Erythroblast (primary cell): ENCODE measurements at regions not wholly inside any gene's neighbourhood (a gene's known extent, or its start where the extent isn't known, plus 50 kb on each side); places are given as distances from the start of the nearest gene placed in this dataset.

Experiments used
- GATA1 ChIP-seq: IDR thresholded peaks from 2 replicates; pipeline ENCODE4 v1.6.1; 2011; ENCODE audit warnings: low read depth, mild to moderate bottlenecking, control low read depth, low read length, moderate library complexity
- POLR2A ChIP-seq: IDR thresholded peaks from 2 replicates; pipeline ENCODE4 v1.6.1; 2011; ENCODE audit warnings: mild to moderate bottlenecking, low read length

DNA sequence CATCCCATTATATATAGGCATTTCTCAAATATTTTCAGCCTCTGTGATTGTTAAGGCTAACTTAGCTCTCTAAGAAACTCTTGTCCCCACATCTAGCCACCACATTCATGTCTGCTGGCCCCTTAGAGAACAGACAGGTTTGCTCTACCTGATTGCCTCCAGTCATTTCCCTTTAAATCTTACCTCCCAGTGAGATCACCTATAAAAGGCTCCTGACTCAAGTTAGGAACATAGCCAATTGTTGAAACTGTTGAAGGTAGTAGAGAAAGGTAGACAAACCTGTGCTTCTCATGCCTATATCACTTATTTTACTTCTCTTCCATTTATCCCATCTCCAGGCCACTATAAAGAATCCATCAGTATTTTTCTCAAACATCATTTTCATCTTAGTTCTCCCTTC lies 771.4 kb downstream of the DIAPH3 start:
- TF ChIP-seq POLR2A (no peak), GATA1 (no peak)
